Gastroesophageal sphincter (tissue), 4 donors: ENCODE measurements at regions not wholly inside any gene's neighbourhood (a gene's known extent, or its start where the extent isn't known, plus 50 kb on each side); places are given as distances from the start of the nearest gene placed in this dataset.

Experiments used
- ATAC-seq: fragments of 150-250 bp; one replicate; pipeline ENCODE4 v1.9.1; 2016; ENCODE audit warnings: mild to moderate bottlenecking, moderate library complexity
- H3K27ac ChIP-seq, 4 donors: fragments of 200-600 bp; sonication (generic) in 3 of 4; 1 replicate in 3 of 4; 2 replicates in 1 of 4; pipeline ENCODE4 v1.5.1; 2016 to 2019
- H3K27me3 ChIP-seq: fragments of 200-600 bp; sonication (generic); one replicate; pipeline ENCODE4 v1.5.1; 2019
- H3K36me3 ChIP-seq, 2 donors: fragments of 200-600 bp; sonication (generic); one replicate each; pipeline ENCODE4 v1.5.1; 2019; ENCODE audit warnings: control low read depth in 1 of 2
- H3K4me1 ChIP-seq, 3 donors: fragments of 200-600 bp; sonication (generic); 1 replicate in 2 of 3; 2 replicates in 1 of 3; pipeline ENCODE4 v1.5.1; 2016 to 2019; ENCODE audit warnings: control low read depth in 2 of 3
- H3K4me3 ChIP-seq, 2 donors: fragments of 200-600 bp; sonication (generic); one replicate each; pipeline ENCODE4 v1.5.1; 2019; ENCODE audit warnings: mild to moderate bottlenecking in 1 of 2, moderate library complexity in 1 of 2
- H3K9me3 ChIP-seq, 3 donors: fragments of 200-600 bp; sonication (generic); one replicate each; pipeline ENCODE4 v1.5.1; 2017 to 2019; ENCODE audit warnings: control low read depth in 2 of 3
- CTCF ChIP-seq, 4 experiments: fragments of 200-600 bp in 2 of 4; fragments of 450-650 bp in 2 of 4; sonication (generic) in 1 of 4; IDR thresholded peaks; one replicate each; pipeline ENCODE4 v1.5.1; 2017 to 2019; ENCODE audit warnings: antibody characterized with exemption in 4 of 4, mild to moderate bottlenecking in 2 of 4, moderate library complexity in 2 of 4
- EP300 ChIP-seq: sonication (generic); formaldehyde crosslinking; IDR thresholded peaks from one replicate; pipeline ENCODE4 v1.6.1; 2017; ENCODE audit warnings: antibody characterized with exemption, mild to moderate bottlenecking
- POLR2A ChIP-seq, 2 donors: fragments of 450-650 bp; IDR thresholded peaks; one replicate each; pipeline ENCODE4 v1.6.1; 2017; ENCODE audit warnings: antibody characterized with exemption in 2 of 2, mild to moderate bottlenecking in 2 of 2, moderate library complexity in 1 of 2
- POLR2AphosphoS5 ChIP-seq: sonication (generic); formaldehyde crosslinking; IDR thresholded peaks from one replicate; pipeline ENCODE4 v1.6.1; 2017; ENCODE audit warnings: antibody characterized with exemption
- WGBS, 2 donors: methylation state at CpG; one replicate each; pipeline ENCODE4 v1.1.5; 2018; ENCODE audit warnings: low coverage in 1 of 2; 5-methylcytosine and 5-hydroxymethylcytosine counted together

GRCh38 chr6:26300043-26300331, 65.0 kb upstream of the BTN3A2 start:
- peaks cover 31% of the 10 kb centered on the region for H3K27me3 ChIP-seq
- H3K36me3 ChIP-seq = no peaks in the 10 kb centered on the region
- no peak for ATAC-seq
- TF ChIP-seq POLR2A (IDR thresholded peaks at IDR 0.05) (no peak), EP300 (no peak), POLR2AphosphoS5 (no peak), CTCF (IDR thresholded peaks at IDR 0.05) (no peak)
- WGBS, 2 donors = 85 to 91% methylated on average over 3 of the region's 3 CpGs
- no peaks in the 10 kb centered on the region for H3K4me1 ChIP-seq
- H3K9me3 ChIP-seq = no peaks in the 10 kb centered on the region
- H3K27ac ChIP-seq = no peak overlapping the region
- H3K4me3 ChIP-seq = no peak overlapping the region

- H3K4me3 ChIP-seq = no peak overlapping the region
- TF ChIP-seq EP300 (no peak), POLR2AphosphoS5 (no peak), CTCF (IDR thresholded peaks at IDR 0.05) (no peak), POLR2A (IDR thresholded peaks at IDR 0.05) (no peak)
- no peaks in the 10 kb centered on the region for H3K4me1 ChIP-seq
- ATAC-seq = no peak
- H3K27me3 ChIP-seq = peaks cover 27% of the 10 kb centered on the region
- H3K36me3 ChIP-seq = no peaks in the 10 kb centered on the region
- H3K9me3 ChIP-seq = no peaks in the 10 kb centered on the region
- no peak overlapping the region for H3K27ac ChIP-seq
Measured at GRCh38 chr6:26300359-26300758, 64.6 kb upstream of the BTN3A2 start.

- TF ChIP-seq EP300 = no peak
- TF ChIP-seq POLR2A (IDR thresholded peaks at IDR 0.05) = no peak
- TF ChIP-seq CTCF (IDR thresholded peaks at IDR 0.05) = no peak
- TF ChIP-seq POLR2AphosphoS5 = no peak
- Histone ChIP-seq H3K4me1 (peaks cover 0 to 4% (median 0%) of the 10 kb centered on the region in 3 donors), H3K27me3 (peaks cover 22% of the 10 kb centered on the region), H3K4me3 (no peak overlapping the region), H3K36me3 (no peaks in the 10 kb centered on the region), H3K27ac (no peak overlapping the region), H3K9me3 (no peaks in the 10 kb centered on the region)
- no peak for ATAC-seq
Measured at GRCh38 chr6:26300828-26301227, 64.2 kb upstream of the BTN3A2 start.

- ATAC-seq = no peak
- Histone ChIP-seq H3K4me1 (peaks cover 0 to 5% (median 0%) of the 10 kb centered on the region in 3 donors), H3K36me3 (no peaks in the 10 kb centered on the region), H3K27ac (no peak overlapping the region), H3K4me3 (no peak overlapping the region), H3K27me3 (peaks cover 18% of the 10 kb centered on the region), H3K9me3 (no peaks in the 10 kb centered on the region)
- TF ChIP-seq POLR2AphosphoS5 (no peak), CTCF (IDR thresholded peaks at IDR 0.05) (no peak), POLR2A (IDR thresholded peaks at IDR 0.05) (no peak), EP300 (no peak)
Measured at GRCh38 chr6:26301638-26302037, 63.4 kb upstream of the BTN3A2 start.

GRCh38 chr6:26302941-26303559, 61.9 kb upstream of the BTN3A2 start:
- TF ChIP-seq POLR2A (IDR thresholded peaks at IDR 0.05) = no peak
- no peak for TF ChIP-seq POLR2AphosphoS5
- TF ChIP-seq CTCF (IDR thresholded peaks at IDR 0.05) = no peak
- TF ChIP-seq EP300 = no peak
- H3K27ac ChIP-seq = no peak overlapping the region
- no peaks in the 10 kb centered on the region for H3K9me3 ChIP-seq
- H3K36me3 ChIP-seq = no peaks in the 10 kb centered on the region
- peaks cover 0 to 5% (median 0%) of the 10 kb centered on the region in 3 donors for H3K4me1 ChIP-seq
- WGBS, 2 donors = 100% methylated on average over 1 of the region's 1 CpG
- H3K27me3 ChIP-seq = peaks cover 18% of the 10 kb centered on the region
- H3K4me3 ChIP-seq = no peak overlapping the region
- ATAC-seq = no peak
